Glutamatergic neuron (in vitro differentiated cells): ENCODE measurements at regions not wholly inside any gene's neighbourhood (a gene's known extent, or its start where the extent isn't known, plus 50 kb on each side); places are given as distances from the start of the nearest gene placed in this dataset.

ENCODE experiments used
- DNase-seq: peaks from one replicate; pipeline ENCODE4 v3.0.0; 2022
- H3K27ac Mint-ChIP-seq: one replicate; pipeline ENCODE4 v1.8.0; 2020; ENCODE audit warnings: mild to moderate bottlenecking, mixed read lengths, inconsistent platforms; ENCODE audit not compliant: unreplicated experiment
- H3K27me3 Mint-ChIP-seq: one replicate; pipeline ENCODE4 v1.8.0; 2020; ENCODE audit warnings: mild to moderate bottlenecking, moderate library complexity, mixed read lengths, inconsistent platforms; ENCODE audit not compliant: unreplicated experiment
- H3K36me3 Mint-ChIP-seq: one replicate; pipeline ENCODE4 v1.8.0; 2020; ENCODE audit warnings: mild to moderate bottlenecking, mixed read lengths, inconsistent platforms; ENCODE audit not compliant: unreplicated experiment
- H3K4me1 Mint-ChIP-seq: one replicate; pipeline ENCODE4 v1.8.0; 2020; ENCODE audit warnings: mild to moderate bottlenecking, low read depth, mixed read lengths, inconsistent platforms; ENCODE audit not compliant: unreplicated experiment
- H3K4me3 Mint-ChIP-seq: one replicate; pipeline ENCODE4 v1.8.0; 2020; ENCODE audit warnings: mild to moderate bottlenecking, mixed read lengths, inconsistent platforms; ENCODE audit not compliant: unreplicated experiment
- H3K9me3 Mint-ChIP-seq: one replicate; pipeline ENCODE4 v1.8.0; 2020; ENCODE audit warnings: mild to moderate bottlenecking, moderate library complexity, mixed read lengths, inconsistent platforms; ENCODE audit not compliant: unreplicated experiment
- TF ChIP-seq, protein P1 (sequence below): fragments of 200-600 bp; sonication (generic); IDR thresholded peaks from one replicate; pipeline ENCODE4 v1.5.0; 2021; ENCODE audit not compliant: partially characterized antibody, unreplicated experiment

DNA sequence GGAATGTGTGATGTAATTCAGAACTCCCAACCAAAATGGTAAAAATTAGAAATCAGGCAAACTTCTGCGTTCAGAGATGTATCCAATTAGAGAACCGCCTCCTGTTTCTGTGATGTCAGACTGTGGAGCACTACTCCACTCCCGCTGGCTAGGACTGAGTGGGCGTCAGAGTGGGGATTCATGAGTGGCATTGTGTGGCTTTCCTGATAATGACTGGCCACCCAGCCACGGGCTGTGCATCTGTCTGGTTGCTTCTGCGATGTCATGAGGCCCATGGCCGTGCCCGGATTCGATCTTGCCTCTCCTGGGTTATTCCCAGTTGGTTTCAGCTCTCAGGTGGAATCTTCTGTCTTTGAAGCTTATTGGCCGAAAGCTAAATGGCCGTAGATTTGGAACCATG is 87.1 kb upstream of the KCNA1 start:
- H3K4me3 Mint-ChIP-seq: no peak overlapping the region
- peaks cover 4% of the 10 kb centered on the region for H3K4me1 Mint-ChIP-seq
- H3K36me3 Mint-ChIP-seq: no peaks in the 10 kb centered on the region
- TF ChIP-seq, protein P1, sequence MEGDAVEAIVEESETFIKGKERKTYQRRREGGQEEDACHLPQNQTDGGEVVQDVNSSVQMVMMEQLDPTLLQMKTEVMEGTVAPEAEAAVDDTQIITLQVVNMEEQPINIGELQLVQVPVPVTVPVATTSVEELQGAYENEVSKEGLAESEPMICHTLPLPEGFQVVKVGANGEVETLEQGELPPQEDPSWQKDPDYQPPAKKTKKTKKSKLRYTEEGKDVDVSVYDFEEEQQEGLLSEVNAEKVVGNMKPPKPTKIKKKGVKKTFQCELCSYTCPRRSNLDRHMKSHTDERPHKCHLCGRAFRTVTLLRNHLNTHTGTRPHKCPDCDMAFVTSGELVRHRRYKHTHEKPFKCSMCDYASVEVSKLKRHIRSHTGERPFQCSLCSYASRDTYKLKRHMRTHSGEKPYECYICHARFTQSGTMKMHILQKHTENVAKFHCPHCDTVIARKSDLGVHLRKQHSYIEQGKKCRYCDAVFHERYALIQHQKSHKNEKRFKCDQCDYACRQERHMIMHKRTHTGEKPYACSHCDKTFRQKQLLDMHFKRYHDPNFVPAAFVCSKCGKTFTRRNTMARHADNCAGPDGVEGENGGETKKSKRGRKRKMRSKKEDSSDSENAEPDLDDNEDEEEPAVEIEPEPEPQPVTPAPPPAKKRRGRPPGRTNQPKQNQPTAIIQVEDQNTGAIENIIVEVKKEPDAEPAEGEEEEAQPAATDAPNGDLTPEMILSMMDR: no peak
- no peak for DNase-seq
- H3K9me3 Mint-ChIP-seq: no peaks in the 10 kb centered on the region
- H3K27ac Mint-ChIP-seq: no peak overlapping the region
- H3K27me3 Mint-ChIP-seq: peaks cover 2% of the 10 kb centered on the region

DNA sequence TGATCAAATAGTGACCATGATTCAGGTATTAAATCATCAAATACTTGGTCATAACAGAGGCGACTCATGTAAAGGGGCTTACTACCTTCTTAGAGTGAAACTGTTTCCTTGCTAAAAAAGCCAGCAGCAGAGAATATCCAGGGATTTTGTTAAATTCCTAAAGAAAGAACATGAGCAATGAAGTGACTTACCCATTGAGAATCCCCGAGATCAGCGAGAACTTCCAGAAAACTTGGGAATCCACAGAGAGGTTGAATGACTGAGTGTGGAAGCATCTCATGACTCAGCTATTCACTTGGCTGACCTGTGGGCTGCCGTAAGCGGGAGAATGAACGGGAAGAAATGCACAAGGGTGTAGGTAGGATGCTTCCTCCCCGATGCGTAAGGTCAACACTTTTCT is 85.3 kb upstream of the KCNA1 start:
- peaks cover 4% of the 10 kb centered on the region for H3K9me3 Mint-ChIP-seq
- H3K4me1 Mint-ChIP-seq: peaks cover 13% of the 10 kb centered on the region
- peaks cover 2% of the 10 kb centered on the region for H3K27me3 Mint-ChIP-seq
- H3K27ac Mint-ChIP-seq: no peak overlapping the region
- TF ChIP-seq, protein P1: no peak
- H3K4me3 Mint-ChIP-seq: no peak overlapping the region
- DNase-seq: no peak
- no peaks in the 10 kb centered on the region for H3K36me3 Mint-ChIP-seq

DNA sequence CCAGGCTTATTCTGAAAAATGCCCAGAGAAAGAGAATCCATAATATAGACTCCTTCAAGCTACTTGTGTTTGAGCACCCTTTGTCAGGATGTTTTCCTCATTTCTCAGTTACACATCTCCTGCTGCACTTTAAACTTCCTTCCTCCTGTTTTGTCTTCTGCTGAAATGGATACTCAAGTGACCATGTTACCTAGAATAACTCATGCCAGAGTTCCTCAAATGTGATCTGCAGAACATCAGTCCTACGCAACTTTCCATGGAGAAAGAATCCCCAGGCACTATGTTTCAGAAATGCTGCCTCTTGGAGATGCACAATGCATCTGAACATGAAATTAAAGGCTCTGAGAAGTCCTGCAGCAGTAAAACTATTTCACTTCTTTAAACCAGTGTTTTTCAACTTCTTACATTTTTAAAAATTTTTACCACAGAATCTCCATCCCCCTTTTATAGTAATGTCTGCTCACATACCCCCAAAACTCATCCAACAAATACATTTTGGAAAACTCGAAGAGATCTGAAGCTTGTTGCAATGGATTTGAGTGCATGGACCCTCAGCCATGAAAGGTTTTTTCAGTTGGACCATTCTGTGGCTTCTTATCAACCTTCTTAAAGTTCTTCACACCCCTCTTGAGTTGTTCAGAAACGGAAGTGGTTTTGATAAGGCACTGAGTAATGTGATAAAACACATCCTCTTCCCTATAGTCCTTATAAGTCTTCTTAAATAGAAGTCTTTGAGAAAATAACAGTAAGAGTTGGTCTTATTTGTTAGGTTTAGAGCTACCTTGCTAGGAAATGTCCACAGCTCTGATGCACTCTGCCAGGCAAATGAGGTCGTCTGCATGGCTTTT is 84.5 kb upstream of the KCNA1 start:
- Mint-ChIP-seq H3K27me3 (peaks cover 2% of the 10 kb centered on the region), H3K9me3 (peaks cover 4% of the 10 kb centered on the region), H3K36me3 (no peaks in the 10 kb centered on the region), H3K4me1 (peaks cover 22% of the 10 kb centered on the region), H3K4me3 (no peak overlapping the region), H3K27ac (no peak overlapping the region)
- TF ChIP-seq, protein P1: no peak
- DNase-seq: no peak

DNA sequence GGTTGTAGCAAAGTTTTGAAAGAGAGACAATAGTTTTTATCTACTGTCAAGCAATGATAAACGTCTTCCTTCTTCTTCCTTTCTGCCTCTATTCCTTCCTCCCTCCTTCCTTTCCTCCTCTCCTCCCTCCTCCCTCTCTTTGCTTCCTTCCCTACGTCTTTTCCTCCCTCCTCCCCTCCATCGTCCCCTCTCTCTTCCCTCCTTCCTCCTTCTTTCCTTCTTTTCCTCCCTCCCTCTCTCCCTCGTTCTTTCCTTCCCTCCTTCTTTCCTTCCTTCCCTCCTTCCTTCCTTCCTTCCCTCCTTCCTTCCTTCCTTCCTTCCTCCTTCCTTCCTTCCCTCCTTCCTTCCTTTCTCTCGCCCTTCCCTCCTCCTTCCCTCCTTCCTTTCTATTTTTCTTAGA is 82.8 kb upstream of the KCNA1 start:
- Mint-ChIP-seq H3K27me3 (peaks cover 2% of the 10 kb centered on the region), H3K4me3 (no peak overlapping the region), H3K27ac (no peak overlapping the region), H3K4me1 (peaks cover 24% of the 10 kb centered on the region), H3K9me3 (peaks cover 4% of the 10 kb centered on the region), H3K36me3 (no peaks in the 10 kb centered on the region)
- no peak for DNase-seq
- TF ChIP-seq, protein P1: no peak

DNA sequence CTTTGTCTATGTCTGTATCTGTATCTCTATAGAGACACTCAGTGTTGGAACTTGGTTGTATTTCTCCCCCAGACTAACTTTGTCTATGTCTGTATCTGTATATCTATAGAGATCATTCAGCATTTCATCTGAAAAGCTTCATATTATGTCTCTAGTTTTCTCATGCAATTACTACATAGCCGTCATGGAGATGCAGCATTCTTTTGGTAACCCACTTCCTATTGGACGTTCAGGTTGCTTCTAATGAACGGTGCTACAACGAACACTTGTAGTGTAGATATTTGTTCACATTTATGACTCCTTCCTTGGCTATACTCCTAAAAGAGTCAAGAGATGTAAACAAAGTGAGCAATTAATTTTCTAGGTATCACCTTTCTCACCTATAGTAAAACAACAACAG is 81.5 kb upstream of the KCNA1 start:
- Mint-ChIP-seq H3K9me3 (peaks cover 4% of the 10 kb centered on the region), H3K27me3 (peaks cover 2% of the 10 kb centered on the region), H3K4me1 (peaks cover 24% of the 10 kb centered on the region), H3K27ac (no peak overlapping the region), H3K4me3 (no peak overlapping the region), H3K36me3 (no peaks in the 10 kb centered on the region)
- no peak for DNase-seq
- TF ChIP-seq, protein P1: no peak
